A673 (cell line): ENCODE measurements at regions not wholly inside any gene's neighbourhood (a gene's known extent, or its start where the extent isn't known, plus 50 kb on each side); places are given as distances from the start of the nearest gene placed in this dataset.

Source experiments
- BruUV-seq: library from RNA; stranded (reverse); fragments of 400-500 nt; replicated peaks from 2 replicates; lab custom pipeline; 2021; lab: Mats Ljungman, UMichigan
- CTCF ChIA-PET: fragments of 300-600 bp; sonication (Branson Sonifier 250); formaldehyde crosslinking; loops from one replicate; lab custom pipeline; 2022; ENCODE audit warnings: antibody characterized with exemption; lab: Charles Lee
- POLR2A ChIA-PET: fragments of 300-600 bp; sonication (Branson Sonifier 250); formaldehyde crosslinking; loops from one replicate; lab custom pipeline; 2022; ENCODE audit warnings: antibody characterized with exemption; ENCODE audit not compliant: low non-redundant PET; lab: Charles Lee
- DNase-seq: peaks from one replicate; pipeline ENCODE4 v3.0.0-alpha.2; 2015; ENCODE audit warnings: low spot score
- H3K27ac ChIP-seq: fragments of 200-600 bp; sonication (generic); 2 replicates; pipeline ENCODE4 v1.5.1; 2016; ENCODE audit warnings: mixed run types, low read depth, mild to moderate bottlenecking, mixed read lengths, antibody characterized with exemption, low read length; ENCODE audit not compliant: poor library complexity, severe bottlenecking
- H3K27me3 ChIP-seq: fragments of 200-600 bp; sonication (generic); replicated peaks from 2 replicates; pipeline ENCODE4 v1.6.1; 2017; ENCODE audit warnings: mixed run types, low read depth, mild to moderate bottlenecking, mixed read lengths, antibody characterized with exemption, low read length; ENCODE audit not compliant: insufficient read depth, poor library complexity
- H3K36me3 ChIP-seq: fragments of 200-600 bp; sonication (generic); 2 replicates; pipeline ENCODE4 v1.6.1; 2016; ENCODE audit warnings: mixed run types, mild to moderate bottlenecking, mixed read lengths, antibody characterized with exemption, low read length; ENCODE audit not compliant: insufficient read depth, poor library complexity, severe bottlenecking
- H3K4me1 ChIP-seq: fragments of 200-600 bp; sonication (generic); 2 replicates; pipeline ENCODE4 v1.6.1; 2017; ENCODE audit warnings: mixed run types, mild to moderate bottlenecking, mixed read lengths, antibody characterized with exemption, low read length; ENCODE audit not compliant: insufficient read depth, poor library complexity, severe bottlenecking
- H3K4me3 ChIP-seq: fragments of 200-600 bp; sonication (generic); 2 replicates; pipeline ENCODE4 v1.5.1; 2016; ENCODE audit warnings: low read depth, mixed run types, mild to moderate bottlenecking, mixed read lengths, low read length; ENCODE audit not compliant: poor library complexity, severe bottlenecking
- H3K9me3 ChIP-seq: fragments of 200-600 bp; sonication (generic); 2 replicates; pipeline ENCODE4 v1.6.1; 2016; ENCODE audit warnings: mixed run types, low read depth, mild to moderate bottlenecking, mixed read lengths, antibody characterized with exemption, low read length; ENCODE audit not compliant: poor library complexity, severe bottlenecking
- EZH2 ChIP-seq: fragments of 200-600 bp; sonication (generic); IDR thresholded peaks from 2 replicates; pipeline ENCODE4 v1.6.1; 2017; ENCODE audit warnings: borderline replicate concordance, low read depth, mild to moderate bottlenecking, mixed read lengths, antibody characterized with exemption, low read length; ENCODE audit not compliant: poor library complexity, severe bottlenecking
- intact Hi-C: fragments of 100-400 bp; cut with micrococcal nuclease; formaldehyde crosslinking; loops from one replicate; pipeline ENCODE4 v1.10.0; 2022; ENCODE audit not compliant: unreplicated experiment
- TF ChIP-seq, protein P1 (sequence below): fragments of 300-800, 200-600 bp; sonication (generic); conservative IDR thresholded peaks from 2 replicates; pipeline ENCODE4 v1.5.1; 2017; ENCODE audit warnings: low read depth, mild to moderate bottlenecking, antibody characterized with exemption, low read length, moderate library complexity, mixed read lengths

DNA sequence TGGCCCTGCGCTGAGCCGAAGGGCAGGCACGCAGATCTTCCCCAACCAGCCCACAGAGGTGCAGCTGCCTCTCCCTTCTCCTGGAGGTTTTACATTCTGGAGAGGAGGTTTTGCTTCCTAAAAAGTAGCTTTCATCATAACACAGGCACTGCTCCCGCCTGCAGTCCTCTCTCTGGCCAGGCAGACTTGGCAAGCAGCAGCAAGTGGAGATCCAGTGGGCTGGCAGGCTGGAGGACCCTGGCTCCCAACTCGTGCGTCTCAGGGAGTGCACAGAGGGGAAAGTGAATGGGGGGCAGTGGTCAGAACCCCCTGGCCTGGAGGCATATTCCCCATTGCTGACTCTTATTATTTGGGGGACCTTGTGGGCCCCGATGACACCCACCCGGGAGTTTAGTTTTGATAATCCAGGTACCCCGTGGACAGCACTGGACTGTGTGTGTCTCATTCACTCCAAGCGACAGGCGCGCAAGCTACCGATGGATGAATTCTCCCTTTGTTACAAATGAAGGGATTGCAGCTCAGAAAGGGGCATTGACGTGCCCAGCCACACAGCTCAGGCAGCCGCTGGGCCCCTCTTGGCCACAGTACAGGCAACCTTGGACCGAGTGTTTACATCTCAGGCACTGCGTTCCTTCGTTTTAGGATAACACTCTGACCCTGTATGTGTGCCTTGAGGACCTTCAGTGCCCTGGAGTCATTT lies 1223.9 kb downstream of the BRD1 start:
- ChIA-PET CTCF (no interaction called here), POLR2A (no interaction called here)
- H3K27ac ChIP-seq, result no peak overlapping the region
- no peaks in the 10 kb centered on the region for H3K4me1 ChIP-seq
- no peaks in the 10 kb centered on the region for H3K27me3 ChIP-seq
- BruUV-seq, result no TSS peak
- TF ChIP-seq EZH2, result no peak
- TF ChIP-seq, protein P1, sequence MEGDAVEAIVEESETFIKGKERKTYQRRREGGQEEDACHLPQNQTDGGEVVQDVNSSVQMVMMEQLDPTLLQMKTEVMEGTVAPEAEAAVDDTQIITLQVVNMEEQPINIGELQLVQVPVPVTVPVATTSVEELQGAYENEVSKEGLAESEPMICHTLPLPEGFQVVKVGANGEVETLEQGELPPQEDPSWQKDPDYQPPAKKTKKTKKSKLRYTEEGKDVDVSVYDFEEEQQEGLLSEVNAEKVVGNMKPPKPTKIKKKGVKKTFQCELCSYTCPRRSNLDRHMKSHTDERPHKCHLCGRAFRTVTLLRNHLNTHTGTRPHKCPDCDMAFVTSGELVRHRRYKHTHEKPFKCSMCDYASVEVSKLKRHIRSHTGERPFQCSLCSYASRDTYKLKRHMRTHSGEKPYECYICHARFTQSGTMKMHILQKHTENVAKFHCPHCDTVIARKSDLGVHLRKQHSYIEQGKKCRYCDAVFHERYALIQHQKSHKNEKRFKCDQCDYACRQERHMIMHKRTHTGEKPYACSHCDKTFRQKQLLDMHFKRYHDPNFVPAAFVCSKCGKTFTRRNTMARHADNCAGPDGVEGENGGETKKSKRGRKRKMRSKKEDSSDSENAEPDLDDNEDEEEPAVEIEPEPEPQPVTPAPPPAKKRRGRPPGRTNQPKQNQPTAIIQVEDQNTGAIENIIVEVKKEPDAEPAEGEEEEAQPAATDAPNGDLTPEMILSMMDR, result no peak
- H3K4me3 ChIP-seq, result no peak overlapping the region
- H3K36me3 ChIP-seq, result peaks cover 4% of the 10 kb centered on the region
- no peaks in the 10 kb centered on the region for H3K9me3 ChIP-seq
- no peak for DNase-seq
- intact Hi-C loops, result no loop called here

DNA sequence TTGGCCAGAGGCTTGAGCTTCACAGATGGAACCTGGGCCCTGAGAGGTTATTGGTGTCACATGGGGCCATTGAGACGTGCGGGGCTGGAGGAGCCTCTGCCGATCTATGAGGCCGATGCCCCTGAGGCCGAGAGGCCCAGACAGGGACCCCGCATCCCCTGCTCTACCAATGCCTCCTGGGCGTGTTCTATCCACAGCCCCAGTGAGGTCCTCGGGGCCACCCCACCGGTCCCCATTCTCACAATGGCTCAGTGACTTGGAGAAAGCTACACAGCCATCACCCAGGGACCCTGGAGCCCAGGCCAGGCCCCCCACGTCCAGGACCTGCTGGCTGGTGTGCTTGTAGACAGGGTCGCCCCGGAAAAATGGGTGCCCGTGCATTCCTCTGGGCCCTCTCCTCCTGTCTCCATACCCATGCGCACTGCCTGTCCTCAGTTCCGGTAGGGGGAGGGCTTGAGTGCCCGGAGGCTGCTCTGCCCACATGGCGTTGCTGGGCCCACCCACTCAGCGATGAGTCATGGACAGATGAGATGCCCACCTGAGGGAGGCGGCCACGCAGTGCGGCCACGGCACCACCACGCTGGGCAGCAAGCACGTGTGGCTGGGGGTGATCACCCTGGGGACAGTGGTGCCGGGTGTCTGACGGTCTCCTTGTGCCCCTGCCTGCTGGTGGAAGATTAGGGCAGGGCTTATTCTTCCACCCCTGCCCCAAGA lies 1224.7 kb downstream of the BRD1 start:
- H3K27me3 ChIP-seq, result no peaks in the 10 kb centered on the region
- H3K27ac ChIP-seq, result no peak overlapping the region
- TF ChIP-seq EZH2, result no peak
- TF ChIP-seq, protein P1, result no peak
- H3K4me1 ChIP-seq, result no peaks in the 10 kb centered on the region
- BruUV-seq, result no TSS peak
- intact Hi-C loops, result no loop called here
- ChIA-PET CTCF (no interaction called here), POLR2A (no interaction called here)
- no peak for DNase-seq
- no peak overlapping the region for H3K4me3 ChIP-seq
- no peaks in the 10 kb centered on the region for H3K9me3 ChIP-seq
- peaks cover 10% of the 10 kb centered on the region for H3K36me3 ChIP-seq

GRCh38 chr22:48600681-48601080 lies 1227.0 kb downstream of the BRD1 start:
- no peak for TF ChIP-seq EZH2
- TF ChIP-seq, protein P1, result no peak
- ChIA-PET CTCF (no interaction called here), POLR2A (no interaction called here)
- H3K4me1 ChIP-seq, result peaks cover 12% of the 10 kb centered on the region
- H3K9me3 ChIP-seq, result no peaks in the 10 kb centered on the region
- H3K4me3 ChIP-seq, result no peak overlapping the region
- H3K36me3 ChIP-seq, result peaks cover 19% of the 10 kb centered on the region
- intact Hi-C loops, result no loop called here
- no peak overlapping the region for H3K27ac ChIP-seq
- DNase-seq, result no peak
- BruUV-seq, result no TSS peak
- no peaks in the 10 kb centered on the region for H3K27me3 ChIP-seq
